GM10266 (cell line): ENCODE measurements at regions not wholly inside any gene's neighbourhood (a gene's known extent, or its start where the extent isn't known, plus 50 kb on each side); places are given as distances from the start of the nearest gene placed in this dataset.

ENCODE experiments used
- DNase-seq: peaks from one replicate; pipeline ENCODE4 v3.0.0; 2012; ENCODE audit errors: extremely low spot score
- CTCF ChIP-seq: IDR thresholded peaks from 2 replicates; pipeline ENCODE4 v1.5.1; 2012; ENCODE audit warnings: mild to moderate bottlenecking, low read depth; ENCODE audit not compliant: control insufficient read depth, insufficient read depth; ENCODE audit errors: missing control alignments

- no peak for DNase-seq
- TF ChIP-seq CTCF: no peak
Observed at GRCh38 chr11:133708547-133709051, 136.7 kb downstream of the SPATA19 start.

- DNase-seq: no peak
- TF ChIP-seq CTCF: no peak
Observed at GRCh38 chr11:133706925-133707794, 138.2 kb downstream of the SPATA19 start.

- TF ChIP-seq CTCF: no peak
- DNase-seq: no peak
Observed at GRCh38 chr11:133705873-133706272, 139.4 kb downstream of the SPATA19 start.

GRCh38 chr11:133705074-133705648, 140.2 kb downstream of the SPATA19 start:
- no peak for TF ChIP-seq CTCF
- no peak for DNase-seq

- TF ChIP-seq CTCF: no peak
- no peak for DNase-seq
Observed at GRCh38 chr11:133699071-133699470, 146.2 kb downstream of the SPATA19 start.

- TF ChIP-seq CTCF: no peak
- no peak for DNase-seq
Observed at GRCh38 chr11:133698654-133699053, 146.7 kb downstream of the SPATA19 start.
